GM18867 (cell line): ENCODE measurements at regions not wholly inside any gene's neighbourhood (a gene's known extent, or its start where the extent isn't known, plus 50 kb on each side); places are given as distances from the start of the nearest gene placed in this dataset.

Source experiments
- ATAC-seq: cut with Tn5 transposase; IDR thresholded peaks from one replicate; pipeline ENCODE4 v1.9.1; 2021; ENCODE audit warnings: mild to moderate bottlenecking, moderate library complexity; ENCODE audit not compliant: unreplicated experiment

- no peak for ATAC-seq
These were observed 177.7 kb downstream of the MYCN start for GRCh38 chr2:16117791-16118610.

- no peak for ATAC-seq
These were observed 176.8 kb downstream of the MYCN start for GRCh38 chr2:16117021-16117700.

GRCh38 chr2:16115881-16116830, 175.8 kb downstream of the MYCN start:
- ATAC-seq, result no peak

GRCh38 chr2:16115291-16115690, 174.9 kb downstream of the MYCN start:
- no peak for ATAC-seq

- ATAC-seq, result no peak
These were observed 174.5 kb downstream of the MYCN start for GRCh38 chr2:16114836-16115235.

GRCh38 chr2:16114070-16114469, 173.7 kb downstream of the MYCN start:
- ATAC-seq, result no peak

- ATAC-seq, result no peak
These were observed 173.2 kb downstream of the MYCN start for GRCh38 chr2:16113568-16113967.

- ATAC-seq, result no peak
These were observed 172.7 kb downstream of the MYCN start for GRCh38 chr2:16112972-16113560.

- no peak for ATAC-seq
These were observed 172.1 kb downstream of the MYCN start for GRCh38 chr2:16112251-16112971.

GRCh38 chr2:16111838-16112210, 171.5 kb downstream of the MYCN start:
- no peak for ATAC-seq

- ATAC-seq, result no peak
These were observed 169.5 kb downstream of the MYCN start for GRCh38 chr2:16109821-16110310.

GRCh38 chr2:16109368-16109820, 169.0 kb downstream of the MYCN start:
- no peak for ATAC-seq

GRCh38 chr2:16107246-16107645, 166.9 kb downstream of the MYCN start:
- ATAC-seq, result no peak

- ATAC-seq, result no peak
These were observed 166.3 kb downstream of the MYCN start for GRCh38 chr2:16106619-16107018.

GRCh38 chr2:16105669-16106281, 165.4 kb downstream of the MYCN start:
- ATAC-seq, result no peak

- no peak for ATAC-seq
These were observed 164.8 kb downstream of the MYCN start for GRCh38 chr2:16104949-16105668.

GRCh38 chr2:16104315-16104948, 164.1 kb downstream of the MYCN start:
- no peak for ATAC-seq

GRCh38 chr2:16103614-16104314, 163.4 kb downstream of the MYCN start:
- no peak for ATAC-seq
